ENCODE measurements at regions not wholly inside any gene's neighbourhood (a gene's known extent, or its start where the extent isn't known, plus 50 kb on each side); places are given as distances from the start of the nearest gene placed in this dataset.

GRCh38 chr2:51151490-51152140, 119.7 kb upstream of the NRXN1 start:
- 71 to 74% methylated on average over 25 to 30 of the region's 30 CpGs for WGBS, 2 experiments (ENCODE audit: low coverage in 1 of 2, low lambda C conversion rate in 2 of 2, missing lambda C conversion rate in 2 of 2)
- H3K79me2 ChIP-seq (ENCODE audit: insufficient read depth), result no peaks in the 10 kb centered on the region
- no peaks in the 10 kb centered on the region for H3K27me3 ChIP-seq (replicated peaks; ENCODE audit: insufficient read depth)
- no peak overlapping the region for H3K9ac ChIP-seq
- no peaks in the 10 kb centered on the region for H3K9me3 ChIP-seq (ENCODE audit: low read depth)
- in situ Hi-C loops (cut with MboI), result no loop called here
- no peaks in the 10 kb centered on the region for H3F3A ChIP-seq (ENCODE audit: insufficient read depth)
- no peak overlapping the region for H3K4me3 ChIP-seq
- no peak overlapping the region for H2AFZ ChIP-seq
- no peak for DNase-seq
- TF ChIP-seq EZH2 (IDR thresholded peaks at IDR 0.05; ENCODE audit: insufficient read depth, poor library complexity, severe bottlenecking), result no peak
- no peak for TF ChIP-seq EZH2phosphoT487 (IDR thresholded peaks at IDR 0.05; ENCODE audit: insufficient read depth, low read depth)
- no peak overlapping the region for H3K4me2 ChIP-seq (ENCODE audit: unreplicated experiment)
- H3K9me2 ChIP-seq (ENCODE audit: insufficient read depth), result no peaks in the 10 kb centered on the region
- no peaks in the 10 kb centered on the region for H4K20me1 ChIP-seq (ENCODE audit: insufficient read depth)
- H3K27ac ChIP-seq, result no peak overlapping the region
- H3K4me1 ChIP-seq (ENCODE audit: insufficient read depth), result no peaks in the 10 kb centered on the region
- H3K36me3 ChIP-seq (ENCODE audit: low read depth), result no peaks in the 10 kb centered on the region

DNA sequence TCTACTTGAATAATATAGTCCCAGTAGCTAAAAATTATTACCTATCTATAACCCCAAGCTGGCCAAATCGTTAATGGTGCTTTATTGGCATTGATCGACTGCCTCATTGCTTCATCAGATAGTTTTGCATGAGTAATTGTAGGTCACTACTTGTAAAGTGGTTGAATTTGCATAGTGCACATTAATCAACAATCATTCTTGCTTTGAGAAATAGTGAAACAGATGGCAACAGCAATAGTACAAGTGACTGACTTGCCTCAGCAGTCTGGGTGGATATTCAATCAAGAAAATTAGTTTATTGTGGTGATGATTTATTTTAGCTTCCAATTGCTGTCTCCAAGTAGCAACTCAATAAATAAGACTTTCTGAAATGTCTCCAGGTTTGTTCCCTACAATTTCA, 117.8 kb upstream of the NRXN1 start:
- no peaks in the 10 kb centered on the region for H3K9me2 ChIP-seq (ENCODE audit: insufficient read depth)
- H3K4me1 ChIP-seq (ENCODE audit: insufficient read depth), result no peaks in the 10 kb centered on the region
- no peaks in the 10 kb centered on the region for H3K79me2 ChIP-seq (ENCODE audit: insufficient read depth)
- no peak overlapping the region for H3K9ac ChIP-seq
- H3K27ac ChIP-seq, result no peak overlapping the region
- H3K9me3 ChIP-seq (ENCODE audit: low read depth), result no peaks in the 10 kb centered on the region
- no peak overlapping the region for H3K4me3 ChIP-seq
- no peaks in the 10 kb centered on the region for H3K27me3 ChIP-seq (replicated peaks; ENCODE audit: insufficient read depth)
- in situ Hi-C loops (cut with MboI), result no loop called here
- no peak for TF ChIP-seq EZH2phosphoT487 (IDR thresholded peaks at IDR 0.05; ENCODE audit: insufficient read depth, low read depth)
- TF ChIP-seq EZH2 (IDR thresholded peaks at IDR 0.05; ENCODE audit: insufficient read depth, poor library complexity, severe bottlenecking), result no peak
- no peaks in the 10 kb centered on the region for H3F3A ChIP-seq (ENCODE audit: insufficient read depth)
- no peak overlapping the region for H3K4me2 ChIP-seq (ENCODE audit: unreplicated experiment)
- H2AFZ ChIP-seq, result no peak overlapping the region
- H3K36me3 ChIP-seq (ENCODE audit: low read depth), result no peaks in the 10 kb centered on the region
- H4K20me1 ChIP-seq (ENCODE audit: insufficient read depth), result no peaks in the 10 kb centered on the region
- WGBS, 2 experiments (ENCODE audit: low coverage in 1 of 2, low lambda C conversion rate in 2 of 2, missing lambda C conversion rate in 2 of 2), result 44% methylated on average over 2 of the region's 2 CpGs
- no peak for DNase-seq

- DNase-seq, result no peak
- TF ChIP-seq EZH2phosphoT487 (IDR thresholded peaks at IDR 0.05; ENCODE audit: insufficient read depth, low read depth) (no peak), EZH2 (IDR thresholded peaks at IDR 0.05; ENCODE audit: insufficient read depth, poor library complexity, severe bottlenecking) (no peak)
- no peaks in the 10 kb centered on the region for H3F3A ChIP-seq (ENCODE audit: insufficient read depth)
- H3K36me3 ChIP-seq (ENCODE audit: low read depth), result no peaks in the 10 kb centered on the region
- no peak overlapping the region for H3K27ac ChIP-seq
- H4K20me1 ChIP-seq (ENCODE audit: insufficient read depth), result no peaks in the 10 kb centered on the region
- H3K4me2 ChIP-seq (ENCODE audit: unreplicated experiment), result no peak overlapping the region
- H3K27me3 ChIP-seq (replicated peaks; ENCODE audit: insufficient read depth), result no peaks in the 10 kb centered on the region
- H2AFZ ChIP-seq, result no peak overlapping the region
- 63 to 66% methylated on average over 6 of the region's 6 CpGs for WGBS, 2 experiments (ENCODE audit: low coverage in 1 of 2, low lambda C conversion rate in 2 of 2, missing lambda C conversion rate in 2 of 2)
- in situ Hi-C loops (cut with MboI), result no loop called here
- no peak overlapping the region for H3K9ac ChIP-seq
- H3K79me2 ChIP-seq (ENCODE audit: insufficient read depth), result no peaks in the 10 kb centered on the region
- no peaks in the 10 kb centered on the region for H3K9me2 ChIP-seq (ENCODE audit: insufficient read depth)
- H3K9me3 ChIP-seq (ENCODE audit: low read depth), result no peaks in the 10 kb centered on the region
- no peak overlapping the region for H3K4me3 ChIP-seq
- H3K4me1 ChIP-seq (ENCODE audit: insufficient read depth), result no peaks in the 10 kb centered on the region
Measured at GRCh38 chr2:51145761-51146160, 113.8 kb upstream of the NRXN1 start.

DNA sequence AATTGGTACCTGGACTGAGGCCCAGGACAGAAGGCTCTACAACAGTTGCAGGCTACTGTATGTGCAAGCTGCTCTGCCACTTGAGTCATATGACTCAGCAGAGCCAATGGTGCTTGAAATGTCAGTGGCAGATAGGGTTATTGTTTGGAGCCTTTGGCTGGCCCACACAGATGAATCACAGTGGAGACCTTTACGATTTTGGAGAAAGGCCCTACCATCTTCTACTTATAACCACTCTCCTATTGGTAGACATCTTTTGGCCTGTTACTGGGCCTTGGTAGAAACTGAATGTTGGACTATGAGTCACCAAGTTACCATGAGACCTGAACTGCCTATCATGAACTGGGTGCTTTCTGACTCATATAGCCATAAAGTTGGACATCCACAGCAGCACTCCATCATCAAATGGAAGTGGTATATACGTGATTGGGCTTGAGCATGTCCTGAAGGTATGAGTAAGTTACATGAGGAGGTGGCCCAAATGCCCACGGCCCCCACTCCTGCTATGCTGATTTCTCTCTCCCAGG, 88.9 kb upstream of the NRXN1 start:
- Histone ChIP-seq H3K9ac (no peak overlapping the region), H3K36me3 (ENCODE audit: low read depth) (no peaks in the 10 kb centered on the region), H4K20me1 (ENCODE audit: insufficient read depth) (no peaks in the 10 kb centered on the region), H3K4me3 (no peak overlapping the region), H3K4me1 (ENCODE audit: insufficient read depth) (no peaks in the 10 kb centered on the region), H3K79me2 (ENCODE audit: insufficient read depth) (no peaks in the 10 kb centered on the region), H3K27me3 (replicated peaks; ENCODE audit: insufficient read depth) (no peaks in the 10 kb centered on the region), H3F3A (ENCODE audit: insufficient read depth) (no peaks in the 10 kb centered on the region), H2AFZ (no peak overlapping the region), H3K4me2 (ENCODE audit: unreplicated experiment) (no peak overlapping the region), H3K9me3 (ENCODE audit: low read depth) (no peaks in the 10 kb centered on the region), H3K27ac (no peak overlapping the region), H3K9me2 (ENCODE audit: insufficient read depth) (no peaks in the 10 kb centered on the region)
- TF ChIP-seq EZH2 (IDR thresholded peaks at IDR 0.05; ENCODE audit: insufficient read depth, poor library complexity, severe bottlenecking) (no peak), EZH2phosphoT487 (IDR thresholded peaks at IDR 0.05; ENCODE audit: insufficient read depth, low read depth) (no peak)
- DNase-seq, result no peak
- WGBS, 2 experiments (ENCODE audit: low coverage in 1 of 2, low lambda C conversion rate in 2 of 2, missing lambda C conversion rate in 2 of 2), result 10 to 22% methylated on average over 3 of the region's 3 CpGs
- in situ Hi-C loops (cut with MboI), result no loop called here

Data from GM23248 (cell line).